NCI-H748 (cell line): ENCODE measurements at regions not wholly inside any gene's neighbourhood (a gene's known extent, or its start where the extent isn't known, plus 50 kb on each side); places are given as distances from the start of the nearest gene placed in this dataset.
"Not testable (repeated sequence)": the region's sequence is repeated elsewhere in the genome, so short reads cannot be mapped to it uniquely, and the experiment has no call there.

Experiments used
- DNase-seq: peaks from one replicate; lab custom pipeline; 2025; ENCODE audit not compliant: unreplicated experiment; lab: John Stamatoyannopoulos, UW

DNA sequence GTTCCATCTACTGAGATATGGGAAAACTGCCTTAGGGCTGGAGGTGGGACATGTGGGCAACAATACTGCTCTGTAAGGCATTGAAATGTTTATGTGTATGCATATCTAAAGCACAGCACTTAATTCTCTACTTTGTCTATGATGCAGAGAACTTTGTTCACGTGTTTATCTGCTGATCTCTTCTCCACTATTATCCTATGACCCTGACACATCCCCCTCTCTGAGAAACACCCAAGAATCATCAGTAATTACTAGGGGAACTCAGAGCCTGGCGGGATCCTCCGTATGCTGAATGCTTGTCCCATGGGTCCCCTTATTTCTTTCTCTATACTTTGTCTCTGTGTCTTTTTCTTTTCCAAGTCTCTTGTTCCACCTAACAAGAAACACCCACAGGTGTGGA lies 63.8 kb downstream of the OR4A15 start:
- DNase-seq: not testable (repeated sequence)

DNA sequence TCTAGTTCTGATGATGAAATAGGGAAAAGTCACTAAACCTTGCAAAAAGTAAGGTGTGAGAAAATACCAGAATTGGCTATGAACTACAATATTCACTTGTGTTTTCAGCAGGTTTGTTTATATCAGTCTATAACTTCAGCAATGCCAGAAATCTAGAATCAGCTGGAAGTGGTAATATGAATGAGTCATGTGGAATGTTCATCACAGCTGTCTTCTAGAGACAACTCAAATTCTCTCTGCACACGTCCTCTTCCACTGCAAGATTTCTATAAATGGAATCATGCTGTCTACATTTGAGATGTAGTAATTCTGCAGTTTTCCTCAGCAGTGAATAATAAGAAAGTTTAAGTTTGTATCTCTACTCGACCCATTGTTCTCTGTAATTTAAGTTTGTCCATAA lies 89.9 kb downstream of the OR4A15 start:
- no peak for DNase-seq

- DNase-seq: not testable (repeated sequence)
These were observed 92.1 kb downstream of the OR4A15 start for GRCh38 chr11:55459871-55460270.

- DNase-seq: no peak
These were observed 79.9 kb upstream of the OR4C15 start for GRCh38 chr11:55474321-55474720.

GRCh38 chr11:55481416-55481815 lies 72.9 kb upstream of the OR4C15 start:
- no peak for DNase-seq

- DNase-seq: no peak
These were observed 57.2 kb upstream of the OR4C15 start for GRCh38 chr11:55497068-55497467.

DNA sequence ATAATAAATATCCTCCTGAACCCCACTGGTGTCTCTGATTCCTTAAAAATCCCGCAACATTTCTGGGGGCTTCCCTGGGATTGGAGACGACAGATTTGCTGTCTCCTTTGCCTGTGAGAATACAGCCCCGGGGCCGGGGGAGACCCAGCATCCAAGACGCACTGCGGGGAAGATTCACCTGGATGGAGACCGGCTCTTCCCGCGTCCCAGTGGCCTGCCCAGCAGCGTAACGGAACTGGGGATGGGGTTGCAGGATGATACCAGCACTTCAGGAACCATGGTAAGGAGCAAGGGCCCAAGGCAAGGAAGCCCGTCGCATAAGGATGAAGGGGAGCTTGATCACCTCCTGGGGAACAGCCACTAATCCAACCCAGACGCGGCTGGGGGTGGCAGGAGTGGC lies 53.3 kb upstream of the OR4C15 start:
- no peak for DNase-seq

DNA sequence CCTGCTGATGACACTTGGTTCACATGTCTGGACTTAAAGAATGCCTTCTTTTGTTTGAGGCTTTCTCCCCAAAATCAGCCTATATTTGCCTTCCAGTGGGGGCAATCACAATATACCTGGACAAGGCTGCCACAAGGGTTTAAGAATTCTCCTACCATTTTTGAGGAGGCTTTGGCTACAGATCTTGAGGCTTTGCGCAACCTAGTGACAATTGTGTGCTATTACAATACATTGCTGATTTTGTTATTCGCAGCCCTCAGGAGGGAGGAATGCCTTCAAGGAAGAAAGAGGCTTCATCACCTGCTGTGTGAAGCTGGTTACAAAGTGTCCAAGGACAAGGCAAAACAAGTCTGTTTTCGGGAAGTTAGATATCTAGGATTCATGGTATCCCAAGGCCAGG lies 50.8 kb upstream of the OR4C15 start:
- peak; percentile 13 for DNase-seq
